ENCODE measurements at regions not wholly inside any gene's neighbourhood (a gene's known extent, or its start where the extent isn't known, plus 50 kb on each side); places are given as distances from the start of the nearest gene placed in this dataset.

DNA sequence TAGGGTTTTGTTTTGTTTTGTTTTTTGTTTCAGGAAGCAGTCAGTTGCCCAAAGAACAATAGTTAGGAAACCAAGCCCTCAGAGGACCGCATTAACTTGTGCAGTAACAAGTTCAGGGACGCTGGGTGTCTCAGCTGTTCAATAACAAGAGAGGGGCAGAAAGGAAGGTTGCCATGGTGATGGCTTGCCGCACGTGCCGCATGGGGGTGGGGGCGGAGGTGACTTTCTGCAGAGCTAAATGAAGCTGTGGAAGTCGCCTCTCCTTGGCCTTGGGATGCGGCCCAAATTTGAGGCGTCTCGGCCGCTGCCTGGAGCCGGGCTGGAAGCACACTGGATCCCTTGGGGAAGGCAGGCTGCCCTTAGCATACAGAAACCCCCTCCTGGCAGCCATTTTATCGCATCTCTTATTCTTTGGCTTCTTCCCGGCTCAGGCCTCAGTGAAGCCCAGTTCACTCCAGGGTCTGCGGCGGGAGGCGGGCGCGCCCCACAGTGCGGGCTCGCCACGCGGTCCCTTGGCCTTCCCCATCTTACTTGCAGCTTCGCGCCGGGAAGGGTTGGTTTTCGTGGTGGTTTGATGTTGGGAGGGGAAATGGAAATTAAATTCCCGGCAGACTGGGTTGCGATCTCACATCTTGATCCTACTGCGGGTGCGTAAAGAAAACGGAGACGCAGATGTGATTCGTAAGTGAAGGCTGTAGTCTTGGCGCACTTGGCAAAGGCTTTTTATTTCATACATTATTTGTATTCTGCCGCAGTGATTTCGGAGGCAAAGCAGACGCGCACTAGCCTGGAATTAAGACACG is 94.3 kb downstream of the SLC17A6 start:
- DNase-seq (ENCODE audit: extremely low read depth, low read depth) = no peak

DNA sequence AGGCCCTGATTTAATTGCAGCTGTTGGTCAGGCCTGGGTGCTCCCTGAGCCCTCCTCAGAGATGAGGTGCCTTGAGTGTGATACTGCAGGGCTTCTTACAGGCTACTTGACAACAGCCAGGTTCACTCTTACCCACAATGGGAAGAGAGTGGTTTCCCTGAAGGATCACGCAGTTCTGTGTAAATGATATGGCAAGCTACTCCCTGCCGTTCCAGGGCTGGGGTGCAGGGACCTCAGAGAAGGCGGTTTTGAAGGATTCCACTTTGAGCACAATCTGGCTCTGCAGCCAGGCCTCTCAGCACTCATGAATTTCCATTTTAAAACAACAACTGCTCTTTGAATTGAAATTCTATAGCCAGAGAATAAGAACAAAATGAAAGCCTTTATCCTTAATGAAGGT is 92.9 kb downstream of the SLC17A6 start:
- no peak for TF ChIP-seq CTCF (IDR thresholded peaks at IDR 0.05; ENCODE audit: low read depth, low read length)
- no peak for DNase-seq (ENCODE audit: extremely low read depth, low read depth)

More for the DNA sequence above, 94.3 kb downstream of the SLC17A6 start:
- TF ChIP-seq CTCF (IDR thresholded peaks at IDR 0.05; ENCODE audit: low read depth, low read length) = no peak

DNA sequence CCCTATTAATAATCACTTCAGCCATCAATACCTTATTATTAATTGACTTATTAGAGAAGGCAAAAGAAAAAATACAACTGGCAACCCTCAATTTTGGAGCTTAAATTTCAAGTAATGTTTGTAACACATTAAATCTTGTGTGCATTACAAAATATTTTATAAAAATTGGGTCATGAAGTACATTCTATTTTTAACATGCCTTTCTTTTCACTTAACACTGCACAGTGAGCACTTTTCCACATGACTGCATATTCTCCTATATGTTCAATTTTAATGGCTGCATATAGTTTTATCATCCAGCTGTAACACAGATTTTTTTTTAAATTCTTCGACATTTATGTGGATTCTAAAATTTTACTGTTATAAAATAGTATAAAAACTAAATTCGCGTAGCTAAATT is 92.5 kb downstream of the SLC17A6 start:
- no peak for DNase-seq (ENCODE audit: extremely low read depth, low read depth)
- no peak for TF ChIP-seq CTCF (IDR thresholded peaks at IDR 0.05; ENCODE audit: low read depth, low read length)

- no peak for TF ChIP-seq CTCF (IDR thresholded peaks at IDR 0.05; ENCODE audit: low read depth, low read length)
- no peak for DNase-seq (ENCODE audit: extremely low read depth, low read depth)
Observed at GRCh38 chr11:22430141-22430541, 92.0 kb downstream of the SLC17A6 start.
